Omental fat pad (tissue), 3 donors: ENCODE measurements at regions not wholly inside any gene's neighbourhood (a gene's known extent, or its start where the extent isn't known, plus 50 kb on each side); places are given as distances from the start of the nearest gene placed in this dataset.

Experiments
- ATAC-seq: fragments of 150-250 bp; one replicate; pipeline ENCODE4 v1.9.1; 2016; ENCODE audit warnings: mild to moderate bottlenecking, moderate library complexity; ENCODE audit not compliant: low FRiP score
- DNase-seq: peaks from one replicate; pipeline ENCODE4 v3.0.0-alpha.2; 2019; ENCODE audit warnings: low spot score
- CTCF ChIP-seq, 3 donors: fragments of 450-650 bp; IDR thresholded peaks; one replicate each; pipeline ENCODE4 v1.5.1; 2016 to 2017; ENCODE audit warnings: antibody characterized with exemption in 3 of 3, mild to moderate bottlenecking in 3 of 3, moderate library complexity in 2 of 3

- DNase-seq (no peak), ATAC-seq (no peak)
- TF ChIP-seq CTCF (IDR thresholded peaks at IDR 0.05), result no peak
Observed at GRCh38 chr18:70732188-70732587, 443.3 kb downstream of the SOCS6 start.

- TF ChIP-seq CTCF (IDR thresholded peaks at IDR 0.05), result no peak
- DNase-seq (no peak), ATAC-seq (no peak)
Observed at GRCh38 chr18:70720607-70721006, 431.8 kb downstream of the SOCS6 start.

- DNase-seq, result no peak
- no peak for ATAC-seq
- no peak for TF ChIP-seq CTCF (IDR thresholded peaks at IDR 0.05)
Observed at GRCh38 chr18:70709720-70710119, 420.9 kb downstream of the SOCS6 start.

GRCh38 chr18:70709144-70709543, 420.3 kb downstream of the SOCS6 start:
- ATAC-seq, result no peak
- no peak for TF ChIP-seq CTCF (IDR thresholded peaks at IDR 0.05)
- DNase-seq, result no peak

GRCh38 chr18:70705831-70706416, 417.1 kb downstream of the SOCS6 start:
- TF ChIP-seq CTCF (IDR thresholded peaks at IDR 0.05), result no peak
- no peak for ATAC-seq
- DNase-seq, result no peak

- TF ChIP-seq CTCF (IDR thresholded peaks at IDR 0.05), result no peak
- no peak for ATAC-seq
Observed at GRCh38 chr18:70700496-70700895, 411.7 kb downstream of the SOCS6 start.

GRCh38 chr18:70698574-70698973, 409.7 kb downstream of the SOCS6 start:
- ATAC-seq (no peak), DNase-seq (no peak)
- TF ChIP-seq CTCF (IDR thresholded peaks at IDR 0.05), result no peak

More at GRCh38 chr18:70700496-70700895, 411.7 kb downstream of the SOCS6 start:
- DNase-seq, result no peak
